H1 (cell line): ENCODE measurements at regions not wholly inside any gene's neighbourhood (a gene's known extent, or its start where the extent isn't known, plus 50 kb on each side); places are given as distances from the start of the nearest gene placed in this dataset.

Experiments
- CTCF ChIA-PET: fragments of 300-600 bp; sonication (Branson Sonifier 250); formaldehyde crosslinking; loops from one replicate; lab custom pipeline; 2021; ENCODE audit not compliant: partially characterized antibody; lab: Charles Lee
- POLR2A ChIA-PET: fragments of 300-600 bp; sonication (Branson Sonifier 250); formaldehyde crosslinking; loops from one replicate; lab custom pipeline; 2021; ENCODE audit warnings: inconsistent platforms; ENCODE audit not compliant: partially characterized antibody; lab: Charles Lee
- DNase-seq, 2 experiments: peaks; one replicate each; pipeline versions ENCODE4 v3.0.0 to v3.0.0-alpha.2; 2010 to 2022; ENCODE audit warnings: low spot score in 2 of 2, low read depth in 1 of 2, mixed read lengths in 1 of 2
- FAIRE-seq: peaks from 2 replicates; lab custom pipeline; 2011; peaks lifted over from hg19 to GRCh38; lab: Jason Lieb, UNC
- H2AFZ ChIP-seq: 2 replicates; pipeline ENCODE4 v1.8.1; 2012; ENCODE audit warnings: low read length, inconsistent platforms
- H2AK5ac ChIP-seq: 2 replicates; pipeline ENCODE4 v1.6.1; 2013; ENCODE audit warnings: low read depth, low read length
- H2BK120ac ChIP-seq: replicated peaks from 2 replicates; pipeline ENCODE3; 2013; ENCODE audit warnings: low read depth, low read length, inconsistent platforms
- H2BK12ac ChIP-seq: 2 replicates; pipeline ENCODE4 v1.6.1; 2013; ENCODE audit warnings: low read depth, low read length
- H2BK15ac ChIP-seq: 2 replicates; pipeline ENCODE4 v1.6.1; 2013; ENCODE audit warnings: low read length
- H2BK20ac ChIP-seq: 2 replicates; pipeline ENCODE4 v1.6.1; 2013; ENCODE audit warnings: low read length
- H2BK5ac ChIP-seq: 2 replicates; pipeline ENCODE4 v1.6.1; 2013; ENCODE audit warnings: low read depth, low read length
- H3K14ac ChIP-seq: 2 replicates; pipeline ENCODE4 v1.6.1; 2013; ENCODE audit warnings: inconsistent platforms; ENCODE audit not compliant: insufficient read length
- H3K18ac ChIP-seq: 2 replicates; pipeline ENCODE4 v1.6.1; 2013; ENCODE audit warnings: low read length; ENCODE audit errors: extremely low read depth
- H3K23ac ChIP-seq: 2 replicates; pipeline ENCODE4 v1.6.1; 2013; ENCODE audit warnings: inconsistent platforms; ENCODE audit not compliant: insufficient read length
- H3K23me2 ChIP-seq: 2 replicates; pipeline ENCODE4 v1.6.1; 2013; ENCODE audit warnings: low read depth, low read length
- H3K27ac ChIP-seq: 2 replicates; pipeline ENCODE4 v1.6.1; 2011; ENCODE audit warnings: low read depth, low read length, inconsistent platforms
- H3K27me3 ChIP-seq, 4 experiments: replicated peaks in 1 of 4; 1 replicate in 1 of 4; 2 replicates in 3 of 4; pipeline versions ENCODE4 v1.6.1 to v1.8.1; 2011 to 2013; ENCODE audit warnings: low read length in 3 of 4, mild to moderate bottlenecking in 3 of 4, inconsistent platforms in 2 of 4, mixed read lengths in 2 of 4, moderate library complexity in 1 of 4; ENCODE audit not compliant: control insufficient read depth in 3 of 4, insufficient read depth in 3 of 4; ENCODE audit errors: extremely low read depth in 1 of 4
- H3K36me3 ChIP-seq, 4 experiments: 2 replicates each; pipeline versions ENCODE4 v1.6.1 to v1.8.1; 2011 to 2013; ENCODE audit warnings: mild to moderate bottlenecking in 4 of 4, low read length in 3 of 4, moderate library complexity in 2 of 4, control low read depth in 1 of 4, inconsistent platforms in 1 of 4; ENCODE audit not compliant: insufficient read depth in 4 of 4, control insufficient read depth in 2 of 4
- H3K4ac ChIP-seq: replicated peaks from 2 replicates; pipeline ENCODE3; 2013; ENCODE audit warnings: low read length, low read depth, mixed read lengths, inconsistent platforms; ENCODE audit not compliant: insufficient read length
- H3K4me1 ChIP-seq, 4 experiments: replicated peaks in 1 of 4; 1 replicate in 1 of 4; 2 replicates in 3 of 4; pipeline versions ENCODE4 v1.6.1 to v1.8.1; 2011 to 2013; ENCODE audit warnings: low read length in 3 of 4, inconsistent platforms in 2 of 4, mixed read lengths in 1 of 4; ENCODE audit not compliant: insufficient read depth in 4 of 4, control insufficient read depth in 3 of 4
- H3K4me2 ChIP-seq, 2 experiments: 2 replicates each; pipeline versions ENCODE4 v1.6.1 to v1.8.1; 2011 to 2013; ENCODE audit warnings: low read depth in 2 of 2, low read length in 2 of 2, control low read depth in 1 of 2, inconsistent platforms in 1 of 2, mild to moderate bottlenecking in 1 of 2; ENCODE audit not compliant: insufficient read depth in 1 of 2
- H3K4me3 ChIP-seq, 4 experiments: fragments of 200-600, 300-600 bp in 1 of 4; sonication (generic), shearing (Covaris generic), sonication (Bioruptor Twin) in 1 of 4; 2 replicates each; pipeline versions ENCODE4 v1.5.1 to v1.8.1; 2011 to 2016; ENCODE audit warnings: low read length in 4 of 4, low read depth in 3 of 4, control low read depth in 2 of 4, inconsistent platforms in 2 of 4, mild to moderate bottlenecking in 2 of 4, mixed read lengths in 1 of 4, moderate library complexity in 1 of 4; ENCODE audit not compliant: insufficient read depth in 2 of 4; ENCODE audit errors: extremely low read depth in 1 of 4
- H3K56ac ChIP-seq: replicated peaks from 2 replicates; pipeline ENCODE3; 2013; ENCODE audit warnings: low read depth, mild to moderate bottlenecking, mixed read lengths, low read length, inconsistent platforms; ENCODE audit not compliant: insufficient read length
- H3K79me1 ChIP-seq: 2 replicates; pipeline ENCODE4 v1.6.1; 2013; ENCODE audit warnings: low read depth, low read length, control low read depth
- H3K79me2 ChIP-seq, 2 experiments: 2 replicates each; pipeline versions ENCODE4 v1.6.1 to v1.8.1; 2012 to 2013; ENCODE audit warnings: low read length in 2 of 2, mild to moderate bottlenecking in 2 of 2, inconsistent platforms in 1 of 2; ENCODE audit not compliant: insufficient read depth in 2 of 2, control insufficient read depth in 1 of 2
- H3K9ac ChIP-seq, 4 experiments: replicated peaks in 1 of 4; 1 replicate in 1 of 4; 2 replicates in 3 of 4; pipeline versions ENCODE4 v1.6.1 to v1.8.1; 2011 to 2013; ENCODE audit warnings: low read depth in 3 of 4, low read length in 3 of 4, control low read depth in 2 of 4, mild to moderate bottlenecking in 2 of 4, moderate library complexity in 2 of 4, inconsistent platforms in 1 of 4; ENCODE audit errors: extremely low read depth in 1 of 4
- H3K9me3 ChIP-seq, 2 experiments: 2 replicates each; pipeline versions ENCODE4 v1.6.1 to v1.8.1; 2012 to 2013; ENCODE audit warnings: mild to moderate bottlenecking in 2 of 2, moderate library complexity in 2 of 2, control low read depth in 1 of 2, inconsistent platforms in 1 of 2, low read depth in 1 of 2, low read length in 1 of 2, mixed read lengths in 1 of 2; ENCODE audit not compliant: insufficient read depth in 2 of 2
- H4K20me1 ChIP-seq, 2 experiments: replicated peaks in 1 of 2; 2 replicates each; pipeline versions ENCODE3 to v1.8.1; 2011 to 2013; ENCODE audit warnings: inconsistent platforms in 2 of 2, low read length in 2 of 2, mild to moderate bottlenecking in 1 of 2; ENCODE audit not compliant: insufficient read depth in 2 of 2, control insufficient read depth in 1 of 2
- H4K5ac ChIP-seq: 2 replicates; pipeline ENCODE4 v1.6.1; 2013; ENCODE audit warnings: low read length, low read depth, mixed read lengths, inconsistent platforms; ENCODE audit not compliant: insufficient read length
- H4K8ac ChIP-seq: 2 replicates; pipeline ENCODE4 v1.8.0; 2013; ENCODE audit warnings: mild to moderate bottlenecking, moderate library complexity, low read length, inconsistent platforms; ENCODE audit not compliant: insufficient read depth; ENCODE audit errors: extremely low read depth
- H4K91ac ChIP-seq: replicated peaks from 2 replicates; pipeline ENCODE3; 2013; ENCODE audit warnings: low read length, mixed read lengths, inconsistent platforms; ENCODE audit not compliant: insufficient read length
- ASH2L ChIP-seq: fragments of 200-600, 300-600 bp; sonication (generic); IDR thresholded peaks from one replicate; pipeline ENCODE4 v1.7.1; 2017; ENCODE audit warnings: low read length
- BACH1 ChIP-seq: IDR thresholded peaks from 2 replicates; pipeline ENCODE4 v1.6.1; 2012; ENCODE audit warnings: low read length, improper control_type of control experiment
- CBX8 ChIP-seq: fragments of 300-800, 300-1000 bp; sonication (generic); IDR thresholded peaks from 2 replicates; pipeline ENCODE4 v1.7.1; 2016; ENCODE audit warnings: low read depth, low read length, borderline replicate concordance
- EGR1 ChIP-seq: IDR thresholded peaks from 2 replicates; pipeline ENCODE4 v1.6.1; 2011; ENCODE audit warnings: low read depth, low read length, borderline replicate concordance
- EZH2 ChIP-seq: fragments of 200-600 bp; sonication (generic); IDR thresholded peaks from 2 replicates; pipeline ENCODE4 v1.7.1; 2012; ENCODE audit warnings: low read depth, mild to moderate bottlenecking, moderate library complexity, low read length, inconsistent platforms; ENCODE audit not compliant: severe bottlenecking
- GTF2F1 ChIP-seq: IDR thresholded peaks from 2 replicates; pipeline ENCODE4 v1.6.1; 2012; ENCODE audit warnings: low read depth, low read length, improper control_type of control experiment, borderline replicate concordance
- HDAC6 ChIP-seq: IDR thresholded peaks from one replicate; pipeline ENCODE4 v1.7.1; 2012; ENCODE audit warnings: low read depth, mild to moderate bottlenecking, inconsistent platforms, low read length, moderate library complexity
- KDM1A ChIP-seq: fragments of 200-600, 300-600 bp; sonication (generic); IDR thresholded peaks from 2 replicates; pipeline ENCODE4 v1.7.1; 2016; ENCODE audit warnings: mild to moderate bottlenecking, low read length, borderline replicate concordance
- KDM4A ChIP-seq: IDR thresholded peaks from one replicate; pipeline ENCODE4 v1.7.1; 2012; ENCODE audit warnings: low read depth, mild to moderate bottlenecking, moderate library complexity, low read length, inconsistent platforms; ENCODE audit not compliant: severe bottlenecking
- MAFK ChIP-seq: IDR thresholded peaks from 2 replicates; pipeline ENCODE4 v1.6.1; 2012; ENCODE audit warnings: low read depth, mild to moderate bottlenecking, improper control_type of control experiment, low read length
- PHF8 ChIP-seq: fragments of 200-600 bp; sonication (generic); conservative IDR thresholded peaks from 2 replicates; pipeline ENCODE4 v1.7.1; 2012; ENCODE audit warnings: low read depth, mild to moderate bottlenecking, inconsistent platforms, low read length, moderate library complexity
- POLR2AphosphoS5 ChIP-seq: IDR thresholded peaks from 2 replicates; pipeline ENCODE4 v1.6.1; 2011; ENCODE audit warnings: low read depth, low read length
- TAF1 ChIP-seq: IDR thresholded peaks from 2 replicates; pipeline ENCODE4 v1.6.1; 2011; ENCODE audit warnings: mild to moderate bottlenecking, low read depth, low read length
- TAF7 ChIP-seq: optimal IDR thresholded peaks from 2 replicates; pipeline ENCODE3; 2011; ENCODE audit warnings: low read depth, mild to moderate bottlenecking, inconsistent platforms, low read length, moderate library complexity, borderline replicate concordance
- YY1 ChIP-seq: IDR thresholded peaks from 2 replicates; pipeline ENCODE4 v1.6.1; 2011; ENCODE audit warnings: low read depth, mild to moderate bottlenecking, low read length

DNA sequence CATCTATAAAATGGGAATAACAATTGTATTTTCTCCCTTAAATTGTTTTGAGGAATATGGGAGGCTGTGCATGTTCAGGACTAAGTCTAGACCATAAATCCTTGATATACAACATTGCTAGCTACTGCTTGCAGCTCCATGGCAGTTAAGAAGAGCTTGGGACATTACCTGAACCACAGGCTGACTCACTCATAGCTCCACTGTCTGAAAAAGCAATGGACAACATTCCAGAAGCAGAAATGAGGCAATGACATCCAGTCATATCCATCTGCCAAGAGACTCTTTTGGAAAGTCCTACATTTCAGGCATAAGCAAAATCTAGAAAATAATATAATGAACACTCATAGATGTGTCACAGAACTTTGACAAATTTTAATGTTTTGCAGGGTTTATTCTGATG is 167.3 kb upstream of the LEF1 start:
- Histone ChIP-seq H3K56ac (no peak overlapping the region), H3K9ac (no peak overlapping the region), H2AK5ac (no peak overlapping the region), H4K8ac (no peak overlapping the region), H3K27ac (no peak overlapping the region), H3K27me3 (no peaks in the 10 kb centered on the region), H3K23ac (no peak overlapping the region), H2BK5ac (no peak overlapping the region), H3K4me2 (no peak overlapping the region), H2AFZ (no peak overlapping the region), H3K79me2 (no peaks in the 10 kb centered on the region), H3K4me1 (peaks cover 0 to 5% (median 1%) of the 10 kb centered on the region in 4 experiments; a peak in 3 of 7 replicates), H4K91ac (no peak overlapping the region), H3K18ac (no peak overlapping the region), H3K4ac (no peak overlapping the region), H3K36me3 (no peaks in the 10 kb centered on the region), H4K5ac (no peak overlapping the region), H3K4me3 (no peak overlapping the region), H2BK15ac (no peak overlapping the region), H3K23me2 (no peaks in the 10 kb centered on the region), H2BK120ac (no peak overlapping the region), H3K14ac (no peak overlapping the region), H2BK12ac (no peak overlapping the region), H3K9me3 (no peaks in the 10 kb centered on the region), H4K20me1 (no peaks in the 10 kb centered on the region), H2BK20ac (no peak overlapping the region), H3K79me1 (no peaks in the 10 kb centered on the region)
- ChIA-PET CTCF (interaction anchor here (0.6 to 1.4 kb wide), 4 partner anchors 9 to 275 kb away, joined by 3 to 4 read pairs (median 4); no protein-coding TSS in a partner anchor), POLR2A (no interaction called here)
- FAIRE-seq, result no peak
- DNase-seq, result no peak
- no peak for TF ChIP-seq ASH2L
- TF ChIP-seq HDAC6, result no peak
- TF ChIP-seq POLR2AphosphoS5, result no peak
- TF ChIP-seq CBX8, result no peak
- no peak for TF ChIP-seq KDM1A
- no peak for TF ChIP-seq MAFK
- no peak for TF ChIP-seq TAF1
- no peak for TF ChIP-seq BACH1
- no peak for TF ChIP-seq TAF7
- no peak for TF ChIP-seq KDM4A
- no peak for TF ChIP-seq EZH2
- no peak for TF ChIP-seq GTF2F1
- no peak for TF ChIP-seq YY1
- no peak for TF ChIP-seq PHF8
- TF ChIP-seq EGR1, result no peak
